Fibroblast of pulmonary artery (primary cell): ENCODE measurements at regions not wholly inside any gene's neighbourhood (a gene's known extent, or its start where the extent isn't known, plus 50 kb on each side); places are given as distances from the start of the nearest gene placed in this dataset.

Experiments used
- DNase-seq: peaks from one replicate; pipeline ENCODE4 v3.0.0-alpha.2; 2010; ENCODE audit warnings: low read depth
- H3K4me3 ChIP-seq: replicated peaks from 2 replicates; pipeline ENCODE4 v1.5.1; 2011; ENCODE audit warnings: low read depth, mild to moderate bottlenecking, control low read depth, low read length, moderate library complexity
- CTCF ChIP-seq: IDR thresholded peaks from 2 replicates; pipeline ENCODE4 v1.5.1; 2011; ENCODE audit warnings: mild to moderate bottlenecking, control low read depth, low read length, inconsistent platforms; ENCODE audit errors: missing control alignments

GRCh38 chr15:46386356-46386755 is 751.5 kb downstream of the SQOR start:
- no peak for TF ChIP-seq CTCF
- H3K4me3 ChIP-seq, result no peak overlapping the region
- DNase-seq, result no peak

GRCh38 chr15:46389739-46390138 is 754.9 kb downstream of the SQOR start:
- H3K4me3 ChIP-seq, result no peak overlapping the region
- TF ChIP-seq CTCF, result no peak
- DNase-seq, result no peak

GRCh38 chr15:46394463-46394862 is 759.6 kb downstream of the SQOR start:
- no peak for DNase-seq
- no peak for TF ChIP-seq CTCF
- H3K4me3 ChIP-seq, result no peak overlapping the region

GRCh38 chr15:46408312-46408711 is 773.5 kb downstream of the SQOR start:
- DNase-seq, result no peak
- H3K4me3 ChIP-seq, result no peak overlapping the region
- TF ChIP-seq CTCF, result no peak

GRCh38 chr15:46409841-46410301 is 775.0 kb downstream of the SQOR start:
- no peak overlapping the region for H3K4me3 ChIP-seq
- DNase-seq, result no peak
- TF ChIP-seq CTCF, result no peak

- H3K4me3 ChIP-seq, result no peak overlapping the region
- no peak for TF ChIP-seq CTCF
- DNase-seq, result no peak
These were observed 775.9 kb downstream of the SQOR start for GRCh38 chr15:46410705-46411104.

GRCh38 chr15:46411900-46412299 is 777.1 kb downstream of the SQOR start:
- no peak for TF ChIP-seq CTCF
- no peak overlapping the region for H3K4me3 ChIP-seq
- DNase-seq, result no peak
